Small intestine (tissue), 7 donors: ENCODE measurements at regions not wholly inside any gene's neighbourhood (a gene's known extent, or its start where the extent isn't known, plus 50 kb on each side); places are given as distances from the start of the nearest gene placed in this dataset.

Experiments
- DNase-seq, 2 donors: peaks; one replicate each; pipeline versions ENCODE4 v3.0.0 to v3.0.0-alpha.2; 2013
- FAIRE-seq: peaks from 2 replicates; lab custom pipeline; 2012; peaks lifted over from hg19 to GRCh38; lab: Jason Lieb, UNC
- H3K27ac ChIP-seq, 3 donors: one replicate each; pipeline ENCODE4 v1.5.1; 2013; ENCODE audit warnings: low read length in 2 of 3, mild to moderate bottlenecking in 2 of 3, control low read depth in 1 of 3, inconsistent platforms in 1 of 3, low read depth in 1 of 3, moderate library complexity in 1 of 3
- H3K27me3 ChIP-seq, 3 donors: one replicate each; pipeline ENCODE4 v1.6.1; 2013; ENCODE audit warnings: low read length in 3 of 3, inconsistent platforms in 1 of 3; ENCODE audit not compliant: control insufficient read depth in 3 of 3, insufficient read depth in 3 of 3
- H3K36me3 ChIP-seq, 3 donors: one replicate each; pipeline ENCODE4 v1.6.1; 2013; ENCODE audit warnings: low read length in 3 of 3, inconsistent platforms in 1 of 3, low read depth in 1 of 3, mild to moderate bottlenecking in 1 of 3, moderate library complexity in 1 of 3; ENCODE audit not compliant: control insufficient read depth in 3 of 3, insufficient read depth in 2 of 3
- H3K4me1 ChIP-seq, 3 donors: one replicate each; pipeline ENCODE4 v1.6.1; 2013; ENCODE audit warnings: low read length in 2 of 3, inconsistent platforms in 1 of 3, low read depth in 1 of 3, mild to moderate bottlenecking in 1 of 3, moderate library complexity in 1 of 3; ENCODE audit not compliant: control insufficient read depth in 3 of 3, insufficient read depth in 2 of 3
- H3K4me3 ChIP-seq, 3 donors: one replicate each; pipeline ENCODE4 v1.5.1; 2013; ENCODE audit warnings: low read length in 3 of 3, control low read depth in 1 of 3, inconsistent platforms in 1 of 3, low read depth in 1 of 3, mild to moderate bottlenecking in 1 of 3, moderate library complexity in 1 of 3
- H3K9me3 ChIP-seq, 2 donors: one replicate each; pipeline ENCODE4 v1.6.1; 2013; ENCODE audit warnings: low read depth in 1 of 2, low read length in 1 of 2; ENCODE audit not compliant: control insufficient read depth in 2 of 2, insufficient read depth in 1 of 2
- WGBS, 3 donors: extraction: QIAGEN DNeasy Blood & Tissue Kit; methylation state at CpG; one replicate each; pipeline ENCODE4 v1.1.7; 2013; 5-methylcytosine and 5-hydroxymethylcytosine counted together
- donor health status: healthy with polysubstance abuse.
- donor health status: control.
- donor health status: control.
- donor health status: Bipolar disorder and iron deficiency.
- donor health status: healthy.

DNA sequence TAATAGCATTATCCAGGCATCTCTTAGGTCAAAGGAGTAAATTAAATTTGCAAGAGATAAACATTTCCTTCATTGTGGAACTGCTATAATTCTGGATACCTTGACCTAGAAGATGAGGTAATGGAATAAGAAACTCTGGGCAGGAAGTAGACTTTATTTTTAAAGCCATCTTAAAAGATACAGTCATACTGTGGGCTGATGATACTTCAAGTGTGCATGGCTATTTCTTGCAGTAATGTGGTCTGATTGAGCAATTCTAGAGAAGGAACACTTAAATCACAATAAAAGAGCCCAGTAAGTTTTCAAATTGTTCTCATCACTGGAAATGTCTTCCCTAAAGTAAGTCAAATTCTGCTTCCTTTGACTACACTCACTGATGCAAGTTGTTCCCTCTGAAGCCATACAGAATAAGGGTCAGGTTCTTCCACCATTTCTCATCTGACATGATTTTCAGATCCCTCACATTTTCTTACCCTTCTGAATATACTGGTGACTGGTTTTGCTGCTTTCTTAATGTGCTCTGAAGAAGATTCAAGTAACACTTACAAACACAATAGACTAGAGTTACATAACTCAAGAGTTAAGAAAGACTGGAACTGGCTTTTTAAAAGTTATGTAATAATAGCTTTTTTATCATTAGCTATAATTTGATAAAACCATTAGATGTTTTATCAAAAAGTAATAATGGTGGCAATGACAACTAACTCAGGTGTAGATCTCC lies 62.6 kb upstream of the TMEM244 start:
- no peak overlapping the region for H3K4me3 ChIP-seq
- H3K27ac ChIP-seq, result no peak overlapping the region
- no peaks in the 10 kb centered on the region for H3K36me3 ChIP-seq
- DNase-seq (no peak), FAIRE-seq (no peak)
- no peaks in the 10 kb centered on the region for H3K9me3 ChIP-seq
- peaks cover 0 to 15% (median 0%) of the 10 kb centered on the region in 3 donors for H3K4me1 ChIP-seq
- H3K27me3 ChIP-seq, result no peaks in the 10 kb centered on the region

- Histone ChIP-seq H3K36me3 (no peaks in the 10 kb centered on the region), H3K27me3 (no peaks in the 10 kb centered on the region), H3K9me3 (no peaks in the 10 kb centered on the region), H3K27ac (peak overlapping the region in 1 of 3 donors; percentile 4), H3K4me1 (peaks cover 0 to 15% (median 0%) of the 10 kb centered on the region in 3 donors), H3K4me3 (no peak overlapping the region)
- peak in 1 of 2 donors; percentile 37 for DNase-seq
- no peak for FAIRE-seq
- 41 to 62% (median 54%) methylated on average over 3 of the region's 3 CpGs for WGBS, 3 donors
These were observed 60.2 kb upstream of the TMEM244 start for GRCh38 chr6:129921169-129921817.

GRCh38 chr6:129920103-129920798 lies 59.1 kb upstream of the TMEM244 start:
- no peaks in the 10 kb centered on the region for H3K27me3 ChIP-seq
- DNase-seq, result peak; percentile 6 to 73

DNA sequence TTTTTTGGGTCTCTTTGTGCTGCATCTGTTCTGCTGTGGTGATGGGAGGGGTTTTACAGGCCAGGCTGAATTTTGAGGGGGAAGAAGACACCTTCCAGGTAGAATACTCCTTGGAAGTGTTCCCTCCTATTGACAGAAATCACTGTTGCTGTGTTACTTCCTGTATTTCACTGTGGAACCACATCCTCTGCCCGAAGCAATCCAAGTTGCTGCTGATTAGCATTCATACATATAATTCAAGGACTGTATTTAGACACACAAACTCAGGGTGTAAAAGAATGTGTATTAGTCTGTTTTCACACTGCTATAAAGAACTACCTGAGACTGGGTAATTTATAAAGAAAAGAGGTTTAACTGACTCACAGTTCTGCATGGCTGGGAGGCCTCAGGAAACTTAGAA lies 50.6 kb upstream of the TMEM244 start:
- H3K4me3 ChIP-seq, result no peak overlapping the region
- H3K4me1 ChIP-seq, result no peaks in the 10 kb centered on the region
- no peaks in the 10 kb centered on the region for H3K36me3 ChIP-seq
- DNase-seq (no peak), FAIRE-seq (no peak)
- H3K9me3 ChIP-seq, result no peaks in the 10 kb centered on the region
- H3K27me3 ChIP-seq, result no peaks in the 10 kb centered on the region
- no peak overlapping the region for H3K27ac ChIP-seq
- WGBS, 3 donors, result 55 to 90% (median 68%) methylated on average over 1 of the region's 1 CpG

More at GRCh38 chr6:129920103-129920798, 59.1 kb upstream of the TMEM244 start:
- H3K36me3 ChIP-seq, result no peaks in the 10 kb centered on the region
- peak overlapping the region in 1 of 3 donors; percentile 4 for H3K27ac ChIP-seq
- H3K4me3 ChIP-seq, result no peak overlapping the region
- H3K4me1 ChIP-seq, result peaks cover 0 to 15% (median 0%) of the 10 kb centered on the region in 3 donors
- FAIRE-seq, result no peak
- 59 to 71% (median 68%) methylated on average over 7 of the region's 7 CpGs for WGBS, 3 donors
- H3K9me3 ChIP-seq, result no peaks in the 10 kb centered on the region
